Sigmoid colon (tissue), 4 donors: ENCODE measurements at regions not wholly inside any gene's neighbourhood (a gene's known extent, or its start where the extent isn't known, plus 50 kb on each side); places are given as distances from the start of the nearest gene placed in this dataset.
A peak's percentile ranks its signal among the peaks of the same experiment; 100 is the strongest.

ENCODE experiments used
- CTCF ChIP-seq, 4 experiments: fragments of 450-650 bp in 3 of 4; fragments of 200-600 bp in 1 of 4; IDR thresholded peaks; one replicate each; pipeline ENCODE4 v1.5.1; 2016 to 2019; ENCODE audit warnings: antibody characterized with exemption in 4 of 4, mild to moderate bottlenecking in 3 of 4, moderate library complexity in 2 of 4
- POLR2A ChIP-seq, 2 donors: fragments of 450-650 bp; IDR thresholded peaks; one replicate each; pipeline ENCODE4 v1.6.1; 2016; ENCODE audit warnings: antibody characterized with exemption in 2 of 2, mild to moderate bottlenecking in 2 of 2, moderate library complexity in 2 of 2
- POLR2AphosphoS5 ChIP-seq, 4 donors: sonication (generic); formaldehyde crosslinking; IDR thresholded peaks; one replicate each; pipeline ENCODE4 v1.6.1; 2017; ENCODE audit warnings: antibody characterized with exemption in 4 of 4

DNA sequence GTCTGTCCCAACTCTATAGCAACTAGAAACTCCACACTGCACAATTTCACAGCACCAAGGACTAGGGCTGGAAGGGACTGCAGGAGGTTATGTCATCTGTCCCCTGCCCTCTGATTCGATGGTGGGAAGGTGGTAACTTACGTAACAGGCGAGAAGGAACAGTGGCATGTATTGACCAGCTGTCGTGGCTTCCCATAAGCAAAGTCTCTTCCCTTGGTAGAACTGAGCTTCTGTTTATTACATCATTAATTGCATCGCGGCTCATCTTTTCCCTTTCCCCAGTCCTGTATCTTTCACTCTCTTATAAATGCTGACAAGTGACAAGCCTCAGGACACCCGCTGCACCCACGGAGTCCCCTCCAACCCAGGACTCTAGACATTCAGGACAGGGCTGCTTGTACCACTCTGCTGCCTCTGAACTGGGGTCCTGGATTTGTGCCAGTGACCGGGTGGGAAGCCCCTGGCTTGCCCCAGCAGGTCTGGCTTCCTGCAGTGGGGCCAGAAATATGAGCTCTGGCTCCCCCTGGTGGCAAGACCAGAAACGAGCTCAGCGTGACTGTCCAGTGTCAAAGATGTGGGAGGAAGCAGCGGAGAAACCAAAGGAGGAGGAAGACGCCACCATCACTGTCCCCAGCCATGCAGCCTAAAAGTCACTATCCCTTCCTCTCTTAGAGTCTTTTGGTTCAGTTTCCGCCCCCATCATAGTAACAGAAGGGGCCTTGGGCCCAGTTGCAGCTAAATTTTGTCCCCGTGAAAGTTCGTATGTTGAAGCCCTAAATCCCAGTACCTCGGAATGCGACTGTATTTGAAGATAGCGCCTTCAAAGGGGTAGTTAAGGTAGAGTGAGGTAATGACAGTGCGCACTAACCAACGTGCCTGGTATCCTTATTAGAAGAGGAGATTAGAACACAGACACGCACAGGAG, 84.5 kb downstream of the ISX start:
- TF ChIP-seq CTCF (IDR thresholded peaks at IDR 0.05) = peak; percentile 31 to 68 (median 63)
- no peak for TF ChIP-seq POLR2A (IDR thresholded peaks at IDR 0.05)
- no peak for TF ChIP-seq POLR2AphosphoS5 (IDR thresholded peaks at IDR 0.05)
